GM03348 (cell line): ENCODE measurements at regions not wholly inside any gene's neighbourhood (a gene's known extent, or its start where the extent isn't known, plus 50 kb on each side); places are given as distances from the start of the nearest gene placed in this dataset.
"Not testable (repeated sequence)": the region's sequence is repeated elsewhere in the genome, so short reads cannot be mapped to it uniquely, and the experiment has no call there.

Experiments
- DNase-seq: peaks from one replicate; pipeline ENCODE4 v3.0.0; 2012; ENCODE audit warnings: low spot score

DNA sequence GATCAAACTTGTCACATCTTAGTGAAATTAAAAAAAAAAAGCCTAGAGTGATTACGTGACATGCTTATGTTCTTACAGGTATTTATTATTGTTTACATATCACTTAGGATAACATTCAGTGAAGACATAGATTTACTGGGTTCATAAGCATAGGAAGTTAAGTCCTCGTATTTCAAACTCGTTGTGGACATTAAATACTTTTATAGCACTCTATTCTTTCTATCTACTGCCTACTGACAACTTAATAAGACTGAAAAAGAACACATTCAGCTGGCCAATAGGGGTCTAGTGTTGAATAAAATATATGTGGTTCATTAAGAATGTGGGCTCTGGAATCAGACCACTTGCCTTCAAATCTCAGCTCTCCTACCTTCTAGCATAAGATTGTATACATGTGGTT lies 1927.4 kb downstream of the PCDH9 start:
- DNase-seq = no peak

DNA sequence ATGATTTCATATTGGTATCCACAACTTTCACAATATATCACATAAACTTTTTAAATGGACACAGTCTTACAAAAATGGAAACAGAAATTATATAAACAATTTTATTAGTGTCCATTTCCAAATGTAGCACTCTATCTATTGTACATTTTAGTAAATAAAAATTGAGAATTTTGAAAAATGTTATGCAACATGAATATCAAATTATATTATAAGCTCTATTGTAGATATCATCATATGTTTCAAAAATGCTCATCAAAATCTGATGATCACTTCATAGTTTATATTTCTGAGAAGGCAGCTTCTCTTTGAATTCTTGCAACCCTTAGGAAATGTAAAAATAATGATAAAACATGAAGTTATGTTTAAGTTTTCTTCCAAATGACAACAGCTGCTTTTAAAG lies 1928.6 kb downstream of the PCDH9 start:
- DNase-seq = no peak

DNA sequence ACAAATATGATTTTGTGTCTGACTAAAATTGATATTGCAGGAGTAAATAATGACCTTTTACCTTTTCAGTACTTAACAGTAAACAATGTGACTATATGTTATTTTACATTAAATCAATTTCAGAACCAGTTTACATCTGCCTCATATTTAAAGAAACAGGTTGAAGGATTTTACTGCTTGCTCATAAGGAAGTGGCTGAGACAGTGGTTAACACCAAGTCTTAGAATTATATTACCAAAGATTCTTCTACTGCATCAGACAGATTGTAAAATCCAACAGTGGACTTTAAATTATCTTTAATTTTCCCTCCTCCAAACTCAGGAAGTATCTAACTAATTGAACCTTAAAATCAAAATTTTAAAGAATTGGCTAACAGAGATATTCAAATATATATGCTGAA lies 1929.9 kb downstream of the PCDH9 start:
- no peak for DNase-seq

DNA sequence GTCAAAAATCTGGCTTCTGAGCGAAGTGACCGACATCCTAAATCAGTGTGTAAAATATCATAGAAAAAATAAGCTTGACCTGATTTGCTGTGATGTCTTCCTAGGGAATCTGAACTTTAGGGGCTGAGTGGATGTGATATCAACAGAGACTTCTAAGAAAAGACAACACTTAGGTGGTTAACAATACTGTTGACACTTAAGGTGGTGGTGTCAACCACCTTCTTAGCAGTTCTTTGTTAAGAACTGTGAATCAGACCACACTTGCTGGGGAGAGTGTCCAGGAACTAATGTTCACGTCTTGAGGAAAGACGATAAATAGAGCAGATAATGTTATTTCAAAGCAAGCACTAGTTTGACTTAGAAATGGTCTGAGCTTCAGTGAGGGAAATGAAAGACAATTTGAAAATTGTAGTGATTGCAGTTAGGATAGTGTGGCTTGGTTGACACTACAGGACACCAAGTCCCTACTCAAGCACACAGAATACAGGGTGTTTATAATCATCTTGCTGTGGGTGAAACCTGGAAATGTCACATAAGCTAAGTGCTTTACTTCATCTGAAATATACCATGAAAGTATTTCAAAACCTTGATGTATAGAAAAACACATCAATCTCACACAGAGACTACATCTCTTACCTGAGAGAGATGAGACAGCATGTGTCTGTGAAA lies 1936.5 kb downstream of the PCDH9 start:
- no peak for DNase-seq

DNA sequence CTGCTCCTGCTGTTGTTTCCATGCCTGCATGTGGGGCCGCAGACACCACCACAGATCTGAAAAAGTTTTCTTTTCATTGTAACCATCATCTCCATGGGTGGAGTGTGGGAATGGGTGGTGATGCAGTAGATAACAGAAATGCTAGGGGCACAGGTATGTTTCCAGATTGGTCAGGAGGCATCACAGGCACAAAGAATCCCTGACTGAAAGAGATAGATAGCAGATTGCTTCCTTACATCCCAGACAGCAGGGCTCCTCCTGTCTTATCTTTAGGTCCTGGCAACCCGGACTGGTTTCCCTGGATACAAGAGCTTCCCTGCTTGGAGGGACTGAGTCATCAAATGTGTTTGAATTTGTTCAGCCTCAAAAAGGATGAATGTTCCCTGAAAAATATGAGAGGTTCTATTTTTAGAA lies 1937.6 kb downstream of the PCDH9 start:
- peak; percentile 36 for DNase-seq

DNA sequence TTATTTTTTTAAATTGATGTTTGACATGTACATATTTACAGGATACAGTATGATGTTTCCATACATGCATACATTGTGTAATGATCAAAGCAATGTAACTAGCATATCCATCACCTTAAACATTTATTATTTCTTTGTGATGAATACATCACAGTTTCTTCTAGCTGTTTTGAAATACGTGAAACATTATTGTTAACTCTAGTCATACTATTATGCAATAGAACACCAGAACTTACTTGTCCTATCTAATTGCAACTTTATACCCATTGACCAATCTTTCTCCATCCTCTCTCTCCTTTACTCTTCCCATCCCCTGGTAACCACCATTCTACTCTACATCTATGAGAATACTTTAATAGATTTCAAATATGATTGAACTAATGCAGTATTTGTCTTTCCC lies 1942.7 kb downstream of the PCDH9 start:
- DNase-seq = no peak

DNA sequence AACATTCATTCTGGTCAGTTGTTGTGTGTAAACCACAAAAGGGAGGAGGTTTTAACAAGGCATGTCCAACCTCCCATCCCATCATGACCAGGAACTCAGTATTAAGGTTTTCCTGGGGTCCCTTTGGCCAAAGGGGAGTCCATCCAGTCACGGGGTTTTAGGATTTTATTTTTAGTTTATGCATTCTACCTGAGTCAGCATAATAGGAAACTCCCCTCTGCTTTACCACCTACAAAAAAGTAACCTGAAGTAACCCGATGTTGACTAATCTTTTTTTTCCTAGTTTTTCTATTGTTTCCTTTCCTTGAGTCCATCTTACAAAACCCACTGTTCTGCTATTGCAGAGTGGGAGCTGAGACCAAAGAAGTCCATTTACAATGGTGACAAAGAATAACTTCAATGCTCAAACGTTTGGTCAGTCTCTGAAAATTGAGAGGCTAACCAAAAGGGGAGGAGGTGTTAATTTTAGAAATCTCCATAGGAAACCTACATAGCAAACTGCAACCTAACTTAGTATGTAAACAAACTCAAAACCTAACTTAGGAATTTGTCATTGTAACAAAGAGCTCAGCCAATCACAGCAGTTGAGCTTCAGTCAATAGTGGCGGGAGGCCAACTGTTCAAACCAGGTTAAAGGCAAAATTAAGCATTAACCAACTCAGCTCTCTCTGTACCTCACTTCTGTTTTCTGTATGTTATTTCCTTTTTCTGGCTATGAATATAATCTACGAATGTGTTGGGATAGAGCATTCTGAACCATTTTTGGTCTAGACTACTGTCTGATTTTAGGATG lies 1954.1 kb downstream of the PCDH9 start:
- DNase-seq = no peak

DNA sequence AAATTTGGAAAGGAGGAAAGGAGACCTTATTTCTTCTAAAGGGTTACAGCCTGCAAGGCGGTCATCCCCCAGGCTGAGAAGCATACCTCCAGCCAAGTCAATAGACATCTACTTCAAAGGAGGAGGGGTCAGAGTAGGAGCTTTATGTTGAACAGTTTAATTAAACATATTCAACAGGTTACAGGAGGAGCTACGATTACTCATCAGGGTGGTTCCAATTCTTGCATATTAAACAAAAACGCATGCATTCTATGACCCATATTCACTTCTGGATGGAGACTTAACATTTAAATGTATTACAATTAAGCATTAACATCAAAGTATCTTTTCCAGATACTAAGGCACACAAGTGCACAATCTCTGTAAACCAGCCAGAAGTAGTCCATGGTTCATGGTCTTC lies 1955.0 kb downstream of the PCDH9 start:
- no peak for DNase-seq

DNA sequence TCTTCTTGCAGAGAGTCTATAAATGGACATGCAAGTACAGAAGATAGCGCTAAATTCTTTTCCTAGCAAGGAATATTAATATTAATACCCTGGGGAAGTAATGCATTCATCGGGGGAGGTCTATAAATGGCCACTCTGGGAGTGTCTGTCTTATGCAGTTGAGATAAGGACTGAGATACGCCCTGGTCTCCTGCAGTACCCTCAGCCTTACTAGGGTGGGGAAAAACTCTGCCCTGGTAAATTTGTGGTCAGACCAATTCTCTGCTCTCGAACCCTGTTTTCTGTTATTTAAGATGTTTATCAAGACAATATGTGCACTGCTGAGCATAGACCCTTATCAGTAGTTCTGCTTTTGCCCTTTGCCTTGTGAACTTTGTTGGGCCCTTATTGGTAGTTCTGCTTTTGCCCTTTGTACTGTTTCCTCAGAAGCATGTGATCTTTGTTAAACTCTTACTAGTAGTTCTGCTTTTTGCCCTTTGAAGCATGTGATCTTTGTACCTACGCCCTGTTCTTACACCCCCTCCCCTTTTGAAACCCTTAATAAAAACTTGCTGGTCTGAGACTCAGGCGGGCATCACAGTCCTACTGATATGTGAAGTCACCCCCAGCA lies 1956.2 kb downstream of the PCDH9 start:
- not testable (repeated sequence) for DNase-seq

DNA sequence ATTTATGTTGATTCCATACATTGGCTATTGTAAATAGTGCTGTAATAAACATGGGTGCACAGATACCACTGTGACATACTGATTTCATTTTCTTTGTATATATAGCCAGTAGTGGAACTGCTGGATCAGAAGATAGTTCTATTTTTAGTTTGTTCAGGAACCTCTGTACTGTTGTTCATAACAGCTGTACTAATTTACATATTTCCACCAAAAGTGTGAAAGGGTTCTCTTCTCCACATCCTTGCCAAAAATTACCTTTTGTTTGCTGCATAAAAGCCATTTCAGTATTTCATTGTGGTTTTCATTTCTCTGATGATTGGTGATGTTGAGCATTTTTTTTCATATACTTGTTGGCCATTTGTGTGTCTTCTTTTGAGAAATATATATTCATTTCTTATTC lies 1962.1 kb downstream of the PCDH9 start:
- no peak for DNase-seq

DNA sequence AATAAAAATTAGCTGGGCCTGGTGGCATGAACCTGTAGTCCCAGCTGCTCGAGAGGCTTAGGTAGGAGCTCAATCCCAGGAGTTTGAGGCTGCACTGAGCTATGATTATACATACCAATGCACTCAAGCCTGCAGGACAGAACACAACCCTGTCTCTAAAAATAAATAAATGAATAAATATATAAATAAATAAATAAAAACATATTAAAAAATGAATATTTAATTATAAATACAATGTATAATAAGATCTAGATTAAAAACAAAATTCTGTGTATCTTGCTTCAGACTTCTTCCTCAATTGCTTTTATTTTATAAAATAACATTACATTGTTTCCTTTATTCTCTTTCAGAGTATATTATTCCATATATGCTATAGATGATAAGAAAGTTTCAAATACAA lies 1964.1 kb downstream of the PCDH9 start:
- no peak for DNase-seq

DNA sequence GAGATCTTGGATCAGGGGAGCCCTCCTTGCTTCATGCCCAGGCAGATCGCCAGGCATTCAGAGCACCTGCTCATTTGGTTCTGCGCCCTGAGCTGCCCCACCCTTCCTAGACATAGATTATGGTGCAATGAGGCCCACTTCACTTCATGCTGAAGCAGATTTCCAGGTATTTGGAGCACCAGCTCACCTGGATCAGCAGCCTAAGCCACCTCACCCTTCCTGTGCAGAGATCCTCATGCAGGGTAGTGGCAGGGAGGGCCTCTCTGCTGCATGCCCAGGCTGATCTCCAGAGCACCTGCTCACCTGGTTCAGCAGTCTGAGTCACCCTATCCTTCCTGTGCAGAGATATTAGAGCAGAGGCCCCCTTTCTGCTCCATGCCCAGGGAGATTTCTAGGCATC lies 1966.1 kb downstream of the PCDH9 start:
- DNase-seq = no peak

DNA sequence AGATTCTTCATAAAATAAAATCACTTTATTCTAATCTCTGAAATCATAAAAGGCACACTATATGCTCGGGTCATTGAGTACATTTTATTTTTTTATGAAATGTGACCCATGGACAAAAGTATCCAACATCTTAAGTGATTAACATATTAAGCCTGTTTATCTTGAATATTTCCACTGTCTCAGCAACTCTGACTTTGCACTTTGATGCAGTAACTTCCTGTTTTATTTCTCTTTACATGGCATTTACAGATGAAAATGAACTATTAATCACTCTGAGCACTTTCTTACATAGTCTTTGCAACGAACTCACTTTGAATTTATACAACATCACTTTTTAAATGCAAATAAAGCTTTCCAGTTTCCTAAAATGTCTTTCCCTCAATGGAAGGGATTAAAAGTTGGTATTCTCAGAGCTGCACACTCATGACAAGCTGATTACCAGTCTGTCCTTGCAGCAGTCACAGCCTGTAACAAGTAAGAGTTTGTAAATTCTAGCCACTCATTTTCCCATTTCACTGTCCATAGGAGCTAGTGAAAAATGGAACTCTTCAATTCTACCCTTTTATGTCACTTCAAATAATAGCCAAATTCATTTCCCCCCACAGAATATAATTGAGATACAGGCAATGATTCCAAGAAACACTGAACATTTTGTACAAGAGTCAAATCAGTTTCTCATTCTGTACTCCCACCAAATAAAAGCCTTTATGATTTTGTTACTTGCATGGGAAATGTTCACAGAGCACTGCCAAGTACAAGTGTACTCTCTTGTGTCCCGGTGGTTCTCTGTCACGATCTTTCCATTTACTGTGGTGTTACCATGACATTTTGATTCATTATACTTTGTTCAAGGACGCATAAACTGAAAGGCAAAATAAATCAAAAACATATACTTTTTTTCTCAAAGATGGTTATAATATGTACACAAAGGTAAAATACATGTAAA lies 1968.9 kb downstream of the PCDH9 start:
- DNase-seq = no peak

DNA sequence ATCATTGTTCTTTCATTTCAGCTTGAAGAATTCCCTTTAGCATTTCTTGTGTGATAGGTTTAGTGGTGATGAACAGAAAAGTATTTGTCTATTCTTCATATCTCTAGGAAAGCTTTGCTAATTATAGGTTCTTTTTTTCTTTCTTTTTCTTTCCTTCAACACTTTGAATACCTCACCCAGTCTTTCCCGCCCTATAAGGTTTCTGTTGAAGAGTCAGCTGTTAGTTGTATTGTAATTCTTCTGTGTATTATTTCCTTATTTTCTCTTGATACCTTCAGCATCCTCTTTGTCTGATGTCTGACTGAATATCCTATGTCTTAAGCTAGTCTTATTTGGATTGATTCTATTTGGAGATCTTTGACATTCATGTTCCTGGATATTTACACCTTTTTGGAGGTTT lies 1989.4 kb downstream of the PCDH9 start:
- no peak for DNase-seq

DNA sequence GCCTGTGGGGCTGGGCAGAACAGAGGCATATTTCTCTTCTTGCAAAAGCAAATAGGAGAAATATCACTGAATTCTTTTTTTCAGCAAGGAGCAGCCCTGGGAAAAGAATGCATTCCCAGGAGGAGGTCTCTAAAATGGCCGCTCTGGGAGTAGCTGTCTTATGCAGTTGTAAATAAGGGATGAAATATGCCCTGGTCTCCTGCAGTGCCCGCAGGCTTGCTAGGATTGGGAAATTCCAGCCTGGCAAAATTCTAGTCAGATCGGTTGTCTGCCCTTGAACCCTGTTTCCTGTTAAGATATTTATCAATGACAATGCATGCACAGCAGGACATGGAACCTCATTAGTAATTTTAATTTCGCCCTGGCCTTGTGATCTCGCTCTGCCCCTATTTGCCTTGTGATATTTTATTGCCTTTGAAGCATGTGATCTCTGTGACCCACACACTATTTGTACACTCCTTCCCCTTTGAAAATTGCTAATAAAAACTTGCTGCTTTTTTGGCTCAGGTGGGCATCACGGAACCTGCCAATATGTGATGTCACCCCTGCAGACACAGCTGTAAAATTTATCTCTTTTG lies 1993.2 kb downstream of the PCDH9 start:
- DNase-seq = no peak

DNA sequence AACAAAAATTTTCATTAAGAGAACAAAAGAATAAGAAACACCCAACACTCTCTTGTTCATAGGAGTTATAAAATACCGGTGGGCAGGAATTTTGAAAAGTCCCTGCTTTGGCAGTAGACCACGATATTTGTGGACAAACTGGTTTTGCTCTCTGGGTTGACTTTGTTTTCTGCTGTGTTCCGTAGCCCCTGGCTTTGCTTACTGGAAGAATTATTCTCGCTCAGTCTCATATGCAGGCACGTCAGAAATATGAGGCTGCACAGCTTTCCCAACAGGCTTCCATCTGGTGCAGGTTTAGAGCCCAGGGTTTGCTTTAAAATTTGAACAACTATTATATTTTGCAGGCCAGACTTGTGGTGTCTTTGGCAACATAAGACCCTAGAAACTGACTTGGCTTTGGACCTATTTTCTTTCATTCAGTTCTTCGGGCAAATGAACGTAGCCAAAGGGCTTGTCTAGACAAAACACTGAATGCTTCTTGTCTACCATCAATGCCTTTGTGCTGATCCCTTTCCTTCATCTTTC lies 2012.6 kb downstream of the PCDH9 start:
- no peak for DNase-seq

DNA sequence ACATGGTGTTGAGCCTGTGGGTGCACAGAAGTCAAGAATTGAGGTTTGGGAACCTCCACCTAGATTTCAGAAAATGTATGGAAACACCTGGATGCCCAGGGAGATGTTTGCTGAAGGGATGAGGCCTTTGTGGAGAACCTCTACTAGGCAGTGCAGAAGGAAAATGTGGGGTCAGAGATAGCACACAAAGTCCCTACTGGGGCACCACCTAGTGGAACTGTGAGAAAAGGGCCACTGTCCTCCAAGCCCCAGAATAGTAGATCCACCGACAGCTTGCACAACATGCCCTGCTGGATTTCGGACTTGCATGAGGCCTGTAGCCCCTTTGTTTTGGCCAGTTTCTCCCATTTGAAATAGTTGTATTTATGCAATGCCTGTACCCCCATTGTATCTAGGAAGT lies 2027.3 kb downstream of the PCDH9 start:
- DNase-seq = not testable (repeated sequence)

DNA sequence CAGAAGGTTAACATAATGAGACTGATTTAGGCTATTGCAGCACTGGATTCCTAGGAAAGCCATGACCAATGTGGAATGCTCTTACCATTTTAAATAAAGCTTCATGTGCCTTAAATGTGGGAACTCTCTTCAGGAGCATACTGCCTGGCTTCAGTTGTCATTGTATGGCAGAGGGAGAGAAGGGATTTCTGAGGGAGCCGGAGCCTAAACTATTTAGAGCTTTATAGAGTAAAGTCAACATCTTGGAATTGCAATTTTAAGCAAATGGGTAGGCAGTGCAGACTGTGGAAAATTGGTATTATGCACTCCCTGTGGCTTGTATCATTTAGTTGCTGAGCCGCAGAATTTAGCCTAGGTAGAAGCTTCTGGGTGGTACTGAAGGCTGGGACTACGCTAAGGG lies 2041.4 kb downstream of the PCDH9 start:
- DNase-seq = no peak

DNA sequence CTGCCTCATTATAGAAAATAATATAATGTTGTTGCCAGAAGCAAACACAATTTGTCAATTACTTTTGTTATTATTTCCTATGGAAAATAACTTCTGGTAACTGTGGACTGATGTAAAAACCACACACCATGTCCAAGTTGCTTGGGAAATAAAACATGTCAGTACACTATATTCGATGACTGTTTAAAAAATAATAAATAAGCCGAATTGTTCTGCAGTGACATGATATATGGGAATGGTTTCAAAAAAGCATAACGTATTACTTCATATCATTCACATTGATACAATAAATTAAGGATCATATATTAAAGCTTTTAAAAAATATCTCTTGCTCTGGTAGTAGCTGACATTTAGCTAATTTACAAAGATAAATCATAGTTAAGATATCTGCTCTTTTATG lies 2062.1 kb downstream of the PCDH9 start:
- no peak for DNase-seq

DNA sequence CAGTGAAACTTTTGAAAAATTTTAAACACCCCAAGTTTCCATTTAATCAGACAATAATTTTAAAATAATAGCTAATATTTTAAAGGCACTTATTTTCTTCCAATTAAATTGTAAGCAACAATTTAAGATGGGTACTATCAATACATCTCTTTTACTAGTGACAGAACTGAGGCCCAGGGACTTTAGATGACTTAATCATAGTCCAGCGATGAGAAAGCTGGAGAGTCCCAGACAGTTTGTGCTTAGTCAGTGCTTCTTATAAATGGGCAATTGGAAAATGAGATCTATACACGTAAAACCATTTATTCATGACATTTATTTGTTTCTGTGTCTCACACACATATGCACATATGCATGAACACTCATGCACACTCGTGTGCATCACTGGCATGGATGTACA lies 2063.5 kb downstream of the PCDH9 start:
- no peak for DNase-seq

DNA sequence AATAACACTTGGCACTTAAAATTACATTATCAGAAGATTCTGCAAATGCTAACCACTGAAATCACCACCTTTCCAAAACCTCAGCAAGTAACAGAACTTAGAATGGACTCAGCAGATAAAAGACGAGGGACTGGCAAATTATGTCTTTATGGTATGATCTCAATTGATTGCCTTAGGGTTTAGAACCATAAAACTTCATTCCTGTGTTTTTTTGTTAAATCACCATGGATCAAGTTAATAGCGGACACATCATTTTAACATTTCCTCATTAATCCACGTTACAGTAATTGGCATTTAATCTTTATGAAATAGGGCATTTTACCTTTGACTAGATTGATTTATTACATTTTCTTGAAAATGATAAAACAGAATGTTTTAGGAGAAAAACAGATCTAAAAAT lies 2070.3 kb downstream of the PCDH9 start:
- DNase-seq = no peak

DNA sequence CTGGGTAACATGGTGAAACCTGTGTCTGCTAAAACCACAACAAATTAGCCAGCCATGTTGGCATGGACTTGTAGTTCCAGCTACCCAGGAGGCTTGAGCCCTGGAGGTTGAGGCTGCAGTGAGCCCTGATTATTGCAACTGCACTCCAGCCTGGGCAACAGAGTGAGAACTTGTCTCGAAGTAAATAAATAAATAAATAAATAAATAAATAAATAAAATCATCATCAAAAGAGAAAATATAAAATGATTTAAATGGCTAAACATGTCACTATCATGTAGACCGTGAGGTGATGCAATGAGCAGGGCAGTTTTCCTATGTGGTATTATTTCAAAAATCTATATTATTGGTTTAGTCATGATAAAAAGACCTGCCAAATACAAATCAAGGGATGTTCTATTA lies 2074.3 kb downstream of the PCDH9 start:
- DNase-seq = no peak
